IMR-90 (cell line): ENCODE measurements at regions not wholly inside any gene's neighbourhood (a gene's known extent, or its start where the extent isn't known, plus 50 kb on each side); places are given as distances from the start of the nearest gene placed in this dataset.

Source experiments
- ATAC-seq: fragments of 200-7000 bp; cut with Tn5 transposase; 2 replicates; pipeline ENCODE4 v1.9.1; 2020; ENCODE audit warnings: low read depth, mild to moderate bottlenecking, moderate library complexity
- BruUV-seq: library from RNA; stranded (reverse); fragments of 400-500 nt; replicated peaks from 2 replicates; lab custom pipeline; 2021; lab: Mats Ljungman, UMichigan
- CTCF ChIA-PET: fragments of 300-600 bp; formaldehyde crosslinking; extraction: SDS; loops from one replicate; lab custom pipeline; 2021; ENCODE audit warnings: antibody characterized with exemption; lab: Yijun Ruan, JAX
- POLR2A ChIA-PET: fragments of 300-600 bp; sonication (Branson Sonifier 250); formaldehyde crosslinking; loops from one replicate; lab custom pipeline; 2022; ENCODE audit warnings: antibody characterized with exemption; ENCODE audit not compliant: unreplicated experiment; lab: Charles Lee
- DNase-seq: peaks from one replicate; pipeline ENCODE4 v3.0.0; 2013
- H2AFZ ChIP-seq: replicated peaks from 2 replicates; pipeline ENCODE3; 2013; ENCODE audit warnings: low read length, mild to moderate bottlenecking; ENCODE audit not compliant: poor library complexity
- H2AK5ac ChIP-seq: 2 replicates; pipeline ENCODE4 v1.6.1; 2013; ENCODE audit warnings: low read depth, low read length, inconsistent platforms
- H2AK9ac ChIP-seq: replicated peaks from 2 replicates; pipeline ENCODE3; 2013; ENCODE audit warnings: mild to moderate bottlenecking, low read depth, low read length, moderate library complexity; ENCODE audit not compliant: poor library complexity
- H2BK120ac ChIP-seq: 2 replicates; pipeline ENCODE4 v1.6.1; 2013; ENCODE audit warnings: low read depth, low read length, inconsistent platforms
- H2BK15ac ChIP-seq: 3 replicates; pipeline ENCODE4 v1.6.1; 2013; ENCODE audit warnings: low read depth, low read length, inconsistent platforms
- H2BK20ac ChIP-seq: 2 replicates; pipeline ENCODE4 v1.6.1; 2013; ENCODE audit warnings: low read depth, mild to moderate bottlenecking, inconsistent platforms, low read length, moderate library complexity
- H2BK5ac ChIP-seq: 2 replicates; pipeline ENCODE4 v1.6.1; 2013; ENCODE audit warnings: mild to moderate bottlenecking, low read depth, low read length, inconsistent platforms; ENCODE audit not compliant: poor library complexity, severe bottlenecking
- H3K14ac ChIP-seq: replicated peaks from 2 replicates; pipeline ENCODE4 v1.6.1; 2013; ENCODE audit warnings: low read depth, low read length, inconsistent platforms
- H3K18ac ChIP-seq: 2 replicates; pipeline ENCODE4 v1.6.1; 2013; ENCODE audit warnings: low read depth, low read length, control low read depth
- H3K23ac ChIP-seq: 2 replicates; pipeline ENCODE4 v1.6.1; 2013; ENCODE audit warnings: low read depth, low read length, inconsistent platforms
- H3K27ac ChIP-seq: 2 replicates; pipeline ENCODE4 v1.5.1; 2013; ENCODE audit warnings: mild to moderate bottlenecking, control low read depth, low read length; ENCODE audit not compliant: insufficient read depth
- H3K27me3 ChIP-seq: 2 replicates; pipeline ENCODE4 v1.6.1; 2013; ENCODE audit warnings: low read length; ENCODE audit not compliant: control insufficient read depth, insufficient read depth
- H3K36me3 ChIP-seq: 2 replicates; pipeline ENCODE4 v1.6.1; 2013; ENCODE audit warnings: low read length, mixed read lengths; ENCODE audit not compliant: control insufficient read depth, insufficient read depth
- H3K4ac ChIP-seq: 2 replicates; pipeline ENCODE4 v1.6.1; 2013; ENCODE audit warnings: low read depth, low read length, inconsistent platforms
- H3K4me1 ChIP-seq: 2 replicates; pipeline ENCODE4 v1.6.1; 2013; ENCODE audit warnings: low read length, mixed read lengths; ENCODE audit not compliant: control insufficient read depth, insufficient read depth
- H3K4me2 ChIP-seq: 2 replicates; pipeline ENCODE4 v1.6.1; 2013; ENCODE audit warnings: low read depth, mild to moderate bottlenecking, control low read depth, low read length, moderate library complexity
- H3K4me3 ChIP-seq: 2 replicates; pipeline ENCODE4 v1.5.1; 2013; ENCODE audit warnings: low read depth, mild to moderate bottlenecking, control low read depth, low read length, moderate library complexity; ENCODE audit not compliant: insufficient read depth
- H3K56ac ChIP-seq: 2 replicates; pipeline ENCODE4 v1.6.1; 2013; ENCODE audit warnings: low read length, inconsistent platforms; ENCODE audit not compliant: insufficient read depth; ENCODE audit errors: extremely low read depth
- H3K79me1 ChIP-seq, 2 experiments: 2 replicates each; pipeline ENCODE4 v1.6.1; 2013; ENCODE audit warnings: low read length in 2 of 2, inconsistent platforms in 1 of 2, low read depth in 1 of 2
- H3K9ac ChIP-seq: 2 replicates; pipeline ENCODE4 v1.6.1; 2013; ENCODE audit warnings: low read depth, low read length, control low read depth
- H3K9me1 ChIP-seq: 2 replicates; pipeline ENCODE4 v1.6.1; 2013; ENCODE audit warnings: low read length, inconsistent platforms; ENCODE audit not compliant: insufficient read depth
- H3K9me3 ChIP-seq: 2 replicates; pipeline ENCODE4 v1.6.1; 2013; ENCODE audit warnings: low read length; ENCODE audit not compliant: control insufficient read depth, insufficient read depth
- H4K20me1 ChIP-seq: 2 replicates; pipeline ENCODE4 v1.6.1; 2013; ENCODE audit warnings: low read length, inconsistent platforms; ENCODE audit not compliant: insufficient read depth
- H4K5ac ChIP-seq: 2 replicates; pipeline ENCODE4 v1.6.1; 2013; ENCODE audit warnings: mild to moderate bottlenecking, low read depth, low read length, control low read depth
- H4K8ac ChIP-seq, 2 experiments: 2 replicates each; pipeline ENCODE4 v1.6.1; 2013; ENCODE audit warnings: low read depth in 2 of 2, low read length in 2 of 2, control low read depth in 1 of 2, inconsistent platforms in 1 of 2
- H4K91ac ChIP-seq: 2 replicates; pipeline ENCODE4 v1.6.1; 2013; ENCODE audit warnings: low read depth, low read length, inconsistent platforms; ENCODE audit not compliant: insufficient read depth
- FOS ChIP-seq: fragments of 150-350 bp; IDR thresholded peaks from 2 replicates; pipeline ENCODE4 v1.6.1; 2016; ENCODE audit warnings: low read depth, low read length
- RCOR1 ChIP-seq: IDR thresholded peaks from 2 replicates; pipeline ENCODE4 v1.6.1; 2012; ENCODE audit warnings: mild to moderate bottlenecking, low read length, improper control_type of control experiment; ENCODE audit not compliant: insufficient replicate concordance
- SMC3 ChIP-seq: fragments of 150-350 bp; IDR thresholded peaks from 2 replicates; pipeline ENCODE4 v1.6.1; 2016; ENCODE audit warnings: low read depth, mild to moderate bottlenecking, antibody characterized with exemption, low read length, moderate library complexity
- WGBS, 2 experiments: methylation state at CpG; one replicate each; pipeline versions ENCODE4 v1.1.5 to v1.1.7; 2013; ENCODE audit warnings: missing lambda C conversion rate in 2 of 2; ENCODE audit not compliant: insufficient read length in 1 of 2; ENCODE audit errors: extremely low coverage in 2 of 2; 5-methylcytosine and 5-hydroxymethylcytosine counted together
- dilution Hi-C: fragments of 300-500 bp; cut with HindIII; formaldehyde crosslinking; loops from one replicate; pipeline ENCODE4 v1.14.3; 2018; ENCODE audit warnings: low sequenced_read_pairs; ENCODE audit not compliant: unreplicated experiment
- in situ Hi-C: fragments of 300-500 bp; cut with MboI; formaldehyde crosslinking; loops from 3 replicates; pipeline ENCODE4 v1.14.3; 2019; ENCODE audit warnings: low sequenced_read_pairs, inconsistent platforms, mixed read lengths
- intact Hi-C: fragments of 100-400 bp; cut with micrococcal nuclease; formaldehyde crosslinking; loops from 2 replicates; pipeline ENCODE4 v1.10.0; 2022
- TF ChIP-seq, protein P1 (sequence below): fragments of 150-350 bp; IDR thresholded peaks from 2 replicates; pipeline ENCODE4 v1.6.1; 2016; ENCODE audit warnings: low read depth, mild to moderate bottlenecking, low read length, moderate library complexity, borderline replicate concordance

DNA sequence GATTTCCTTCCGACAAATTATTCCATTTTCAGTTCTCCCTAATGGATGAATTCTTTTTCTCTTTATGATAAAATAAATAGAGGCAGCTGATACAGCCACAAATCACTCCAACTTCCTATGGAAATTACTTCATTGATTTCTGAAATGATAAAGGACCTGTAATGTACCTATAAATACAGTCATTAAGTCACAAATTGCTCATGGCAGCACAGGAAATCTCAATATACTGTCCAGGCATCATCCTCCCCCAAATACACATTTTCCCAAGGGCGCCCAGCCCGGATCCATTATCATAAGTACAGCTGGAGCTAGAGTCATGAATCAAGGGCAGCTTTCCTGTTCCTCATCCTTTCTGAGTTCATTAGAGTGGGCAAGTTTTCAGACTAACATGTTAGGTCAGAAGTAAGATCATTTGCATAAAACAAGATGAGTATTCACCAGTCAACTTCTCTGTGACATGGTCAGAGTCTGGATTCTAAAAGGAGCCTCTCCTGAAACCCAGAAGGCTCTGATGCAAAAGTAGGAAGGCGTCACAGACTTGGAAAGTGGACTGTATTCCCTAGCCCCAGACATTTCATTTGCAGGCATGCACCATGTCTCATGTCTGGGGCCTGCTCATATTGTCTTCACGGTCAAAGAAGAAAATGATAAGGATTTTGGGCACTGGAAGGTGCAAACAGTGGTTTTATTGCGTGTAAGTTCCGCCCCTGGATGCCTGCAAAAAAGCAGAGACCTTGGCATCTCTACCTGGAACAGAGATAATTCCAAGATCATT is 383.2 kb downstream of the PLK2 start:
- Histone ChIP-seq H4K5ac (no peak overlapping the region), H3K4me3 (no peak overlapping the region), H3K4me1 (peaks cover 2% of the 10 kb centered on the region; the same call in 1 of the 2 replicates), H2BK120ac (no peak overlapping the region), H2AFZ (no peak overlapping the region), H3K14ac (no peak overlapping the region), H2BK20ac (no peak overlapping the region), H3K18ac (no peak overlapping the region), H3K56ac (no peak overlapping the region), H3K27me3 (no peaks in the 10 kb centered on the region), H3K27ac (no peak overlapping the region), H3K23ac (no peak overlapping the region), H2AK9ac (no peak overlapping the region), H4K20me1 (no peaks in the 10 kb centered on the region), H3K36me3 (no peaks in the 10 kb centered on the region), H3K79me1 (no peaks in the 10 kb centered on the region), H2BK5ac (no peak overlapping the region), H2BK15ac (no peak overlapping the region), H3K9ac (no peak overlapping the region), H4K8ac (no peak overlapping the region), H3K4me2 (no peak overlapping the region), H3K9me1 (no peaks in the 10 kb centered on the region), H3K4ac (no peak overlapping the region), H3K9me3 (no peaks in the 10 kb centered on the region), H4K91ac (no peak overlapping the region), H2AK5ac (no peak overlapping the region)
- BruUV-seq: no TSS peak
- POLR2A ChIA-PET: no interaction called here
- dilution Hi-C loops: no loop called here
- DNase-seq: no peak
- TF ChIP-seq SMC3 (no peak), RCOR1 (no peak), FOS (no peak)
- TF ChIP-seq, protein P1, sequence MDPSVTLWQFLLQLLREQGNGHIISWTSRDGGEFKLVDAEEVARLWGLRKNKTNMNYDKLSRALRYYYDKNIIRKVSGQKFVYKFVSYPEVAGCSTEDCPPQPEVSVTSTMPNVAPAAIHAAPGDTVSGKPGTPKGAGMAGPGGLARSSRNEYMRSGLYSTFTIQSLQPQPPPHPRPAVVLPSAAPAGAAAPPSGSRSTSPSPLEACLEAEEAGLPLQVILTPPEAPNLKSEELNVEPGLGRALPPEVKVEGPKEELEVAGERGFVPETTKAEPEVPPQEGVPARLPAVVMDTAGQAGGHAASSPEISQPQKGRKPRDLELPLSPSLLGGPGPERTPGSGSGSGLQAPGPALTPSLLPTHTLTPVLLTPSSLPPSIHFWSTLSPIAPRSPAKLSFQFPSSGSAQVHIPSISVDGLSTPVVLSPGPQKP: no peak
- no peak for ATAC-seq
- CTCF ChIA-PET: no interaction called here
- in situ Hi-C loops: no loop called here
- intact Hi-C loops: no loop called here
- whole genome bisulfite sequencing, 2 experiments: 80% methylated on average over 1 of the region's 7 CpGs; no CpG with 5 or more reads in 1 of the 2 experiments
